EH (cell line): ENCODE measurements at regions not wholly inside any gene's neighbourhood (a gene's known extent, or its start where the extent isn't known, plus 50 kb on each side); places are given as distances from the start of the nearest gene placed in this dataset.

Source experiments
- DNase-seq: peaks from one replicate; pipeline ENCODE4 v3.0.0-alpha.2; 2015; ENCODE audit warnings: low read depth

- no peak for DNase-seq
Observed at GRCh38 chr9:109830545-109830944, 50.5 kb downstream of the PALM2AKAP2 start.

GRCh38 chr9:109831998-109832658 is 52.1 kb downstream of the PALM2AKAP2 start:
- DNase-seq: no peak

- no peak for DNase-seq
Observed at GRCh38 chr9:109834855-109835254, 54.9 kb downstream of the PALM2AKAP2 start.

GRCh38 chr9:109843641-109844040 is 63.6 kb downstream of the PALM2AKAP2 start:
- no peak for DNase-seq

GRCh38 chr9:109845226-109845625 is 65.2 kb downstream of the PALM2AKAP2 start:
- no peak for DNase-seq

GRCh38 chr9:109846776-109847175 is 66.8 kb downstream of the PALM2AKAP2 start:
- DNase-seq: no peak

GRCh38 chr9:109852556-109852955 is 72.6 kb downstream of the PALM2AKAP2 start:
- DNase-seq: peak; percentile 43

- no peak for DNase-seq
Observed at GRCh38 chr9:109855540-109855939, 75.5 kb downstream of the PALM2AKAP2 start.

- DNase-seq: peak; percentile 57
Observed at GRCh38 chr9:109856785-109857184, 76.8 kb downstream of the PALM2AKAP2 start.

GRCh38 chr9:109857336-109857735 is 77.3 kb downstream of the PALM2AKAP2 start:
- peak; percentile 23 for DNase-seq

GRCh38 chr9:109859447-109859846 is 79.4 kb downstream of the PALM2AKAP2 start:
- no peak for DNase-seq

GRCh38 chr9:109860521-109860920 is 80.5 kb downstream of the PALM2AKAP2 start:
- no peak for DNase-seq

- DNase-seq: peak; percentile 72
Observed at GRCh38 chr9:109861499-109861898, 81.5 kb downstream of the PALM2AKAP2 start.

- DNase-seq: peak; percentile 48
Observed at GRCh38 chr9:109861918-109862317, 81.9 kb downstream of the PALM2AKAP2 start.

- DNase-seq: no peak
Observed at GRCh38 chr9:109862452-109862851, 82.5 kb downstream of the PALM2AKAP2 start.

- DNase-seq: peak; percentile 39
Observed at GRCh38 chr9:109863961-109864360, 84.0 kb downstream of the PALM2AKAP2 start.

- DNase-seq: peak; percentile 54
Observed at GRCh38 chr9:109865521-109865920, 85.5 kb downstream of the PALM2AKAP2 start.

- DNase-seq: peak; percentile 63
Observed at GRCh38 chr9:109868207-109868606, 88.2 kb downstream of the PALM2AKAP2 start.

- peak; percentile 15 for DNase-seq
Observed at GRCh38 chr9:109868722-109869121, 88.7 kb downstream of the PALM2AKAP2 start.

- DNase-seq: no peak
Observed at GRCh38 chr9:109870365-109870764, 90.4 kb downstream of the PALM2AKAP2 start.

- no peak for DNase-seq
Observed at GRCh38 chr9:109872901-109873300, 92.9 kb downstream of the PALM2AKAP2 start.

- no peak for DNase-seq
Observed at GRCh38 chr9:109875495-109876129, 95.6 kb downstream of the PALM2AKAP2 start.

GRCh38 chr9:109880276-109881169 is 100.5 kb downstream of the PALM2AKAP2 start:
- peak; percentile 52 for DNase-seq
